ENCODE measurements at regions not wholly inside any gene's neighbourhood (a gene's known extent, or its start where the extent isn't known, plus 50 kb on each side); places are given as distances from the start of the nearest gene placed in this dataset.

GRCh38 chr4:32112891-32113290 lies 1392.7 kb downstream of the PCDH7 start:
- H3K27ac Mint-ChIP-seq, result no peak overlapping the region
- no peaks in the 10 kb centered on the region for H3K4me1 Mint-ChIP-seq (ENCODE audit: low read depth)
- H3K36me3 Mint-ChIP-seq (ENCODE audit: low read depth), result no peaks in the 10 kb centered on the region
- peaks cover 13% of the 10 kb centered on the region for H3K9me3 Mint-ChIP-seq
- H3K27me3 Mint-ChIP-seq (ENCODE audit: insufficient read depth), result no peaks in the 10 kb centered on the region
- H3K4me3 Mint-ChIP-seq, result no peak overlapping the region
- TF ChIP-seq, protein P1, sequence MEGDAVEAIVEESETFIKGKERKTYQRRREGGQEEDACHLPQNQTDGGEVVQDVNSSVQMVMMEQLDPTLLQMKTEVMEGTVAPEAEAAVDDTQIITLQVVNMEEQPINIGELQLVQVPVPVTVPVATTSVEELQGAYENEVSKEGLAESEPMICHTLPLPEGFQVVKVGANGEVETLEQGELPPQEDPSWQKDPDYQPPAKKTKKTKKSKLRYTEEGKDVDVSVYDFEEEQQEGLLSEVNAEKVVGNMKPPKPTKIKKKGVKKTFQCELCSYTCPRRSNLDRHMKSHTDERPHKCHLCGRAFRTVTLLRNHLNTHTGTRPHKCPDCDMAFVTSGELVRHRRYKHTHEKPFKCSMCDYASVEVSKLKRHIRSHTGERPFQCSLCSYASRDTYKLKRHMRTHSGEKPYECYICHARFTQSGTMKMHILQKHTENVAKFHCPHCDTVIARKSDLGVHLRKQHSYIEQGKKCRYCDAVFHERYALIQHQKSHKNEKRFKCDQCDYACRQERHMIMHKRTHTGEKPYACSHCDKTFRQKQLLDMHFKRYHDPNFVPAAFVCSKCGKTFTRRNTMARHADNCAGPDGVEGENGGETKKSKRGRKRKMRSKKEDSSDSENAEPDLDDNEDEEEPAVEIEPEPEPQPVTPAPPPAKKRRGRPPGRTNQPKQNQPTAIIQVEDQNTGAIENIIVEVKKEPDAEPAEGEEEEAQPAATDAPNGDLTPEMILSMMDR (IDR thresholded peaks at IDR 0.05), result no peak
- DNase-seq, result no peak

DNA sequence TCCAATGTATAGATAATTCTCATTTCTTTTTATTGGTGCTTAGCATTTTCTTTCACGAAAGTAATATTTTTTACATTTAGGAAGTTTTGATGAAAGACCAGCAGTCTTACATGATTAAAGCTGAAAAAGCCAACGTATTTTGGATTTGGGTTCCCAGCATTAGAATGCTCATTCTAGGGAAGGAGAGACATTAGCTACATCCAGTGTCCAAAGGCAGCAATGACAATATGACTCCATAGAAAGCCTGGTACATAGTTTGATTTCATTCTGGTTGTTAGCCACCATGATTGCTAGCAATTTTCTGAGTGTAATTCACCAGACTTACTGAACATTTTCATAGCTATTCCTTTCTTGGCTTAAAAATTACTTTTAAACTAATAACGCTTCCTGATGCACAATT lies 1397.5 kb downstream of the PCDH7 start:
- no peak overlapping the region for H3K4me3 Mint-ChIP-seq

GRCh38 chr4:32119907-32120306 lies 1399.7 kb downstream of the PCDH7 start:
- Mint-ChIP-seq H3K36me3 (ENCODE audit: low read depth) (no peaks in the 10 kb centered on the region; the same call in 1 of the 2 replicates), H3K4me1 (ENCODE audit: low read depth) (no peaks in the 10 kb centered on the region), H3K9me3 (peaks cover 38% of the 10 kb centered on the region), H3K4me3 (no peak overlapping the region), H3K27ac (no peak overlapping the region), H3K27me3 (ENCODE audit: insufficient read depth) (no peaks in the 10 kb centered on the region)
- DNase-seq, result no peak
- TF ChIP-seq, protein P1 (IDR thresholded peaks at IDR 0.05), result no peak

More for the DNA sequence above, 1397.5 kb downstream of the PCDH7 start:
- Mint-ChIP-seq H3K36me3 (ENCODE audit: low read depth) (no peaks in the 10 kb centered on the region; the same call in 1 of the 2 replicates), H3K27ac (no peak overlapping the region), H3K9me3 (peaks cover 25% of the 10 kb centered on the region), H3K4me1 (ENCODE audit: low read depth) (no peaks in the 10 kb centered on the region), H3K27me3 (ENCODE audit: insufficient read depth) (no peaks in the 10 kb centered on the region)
- no peak for DNase-seq
- TF ChIP-seq, protein P1 (IDR thresholded peaks at IDR 0.05), result no peak

DNA sequence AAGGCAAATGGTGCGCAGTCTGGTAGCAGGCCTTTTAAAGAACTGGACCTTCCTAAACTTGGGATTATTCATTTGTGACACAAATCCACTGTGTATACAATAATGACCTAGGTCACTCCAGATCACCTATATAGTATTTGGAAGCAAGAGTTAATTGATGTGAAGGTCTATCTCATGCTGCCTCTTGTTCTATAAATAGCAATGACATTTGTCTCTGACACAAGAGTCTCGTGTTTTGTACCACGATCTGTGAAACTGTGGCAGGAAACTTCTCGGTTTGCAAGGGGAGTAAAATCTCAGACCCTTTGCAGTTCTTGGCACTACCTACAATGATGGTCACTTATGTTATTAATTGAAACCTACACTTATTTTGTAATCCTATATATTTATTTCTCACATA lies 1408.4 kb downstream of the PCDH7 start:
- no peaks in the 10 kb centered on the region for H3K36me3 Mint-ChIP-seq (ENCODE audit: low read depth)
- H3K9me3 Mint-ChIP-seq, result peaks cover 28% of the 10 kb centered on the region

DNA sequence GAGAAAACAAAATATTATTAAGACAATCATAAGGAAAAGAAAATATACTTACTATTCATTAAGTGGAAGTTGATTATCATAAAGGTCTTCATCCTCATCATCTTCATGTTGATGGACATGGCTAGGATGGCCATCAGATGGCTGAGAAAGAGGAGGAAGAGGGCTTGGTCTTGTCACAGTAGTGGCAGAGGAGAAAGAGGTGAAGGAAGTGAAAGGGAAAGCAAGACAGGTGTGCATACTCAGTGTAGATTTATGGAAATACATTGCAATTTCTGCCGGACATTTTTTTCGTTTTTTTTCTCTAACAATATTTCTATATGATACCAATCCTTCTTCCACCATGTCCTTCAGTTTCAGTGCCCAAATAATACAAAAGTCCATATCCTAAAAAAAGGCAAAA lies 1409.8 kb downstream of the PCDH7 start:
- no peak overlapping the region for H3K4me3 Mint-ChIP-seq

More for the DNA sequence above, 1408.4 kb downstream of the PCDH7 start:
- no peaks in the 10 kb centered on the region for H3K27me3 Mint-ChIP-seq (ENCODE audit: insufficient read depth)
- no peak overlapping the region for H3K4me3 Mint-ChIP-seq
- no peak for DNase-seq
- TF ChIP-seq, protein P1 (IDR thresholded peaks at IDR 0.05), result no peak
- H3K4me1 Mint-ChIP-seq (ENCODE audit: low read depth), result no peaks in the 10 kb centered on the region
- H3K27ac Mint-ChIP-seq, result no peak overlapping the region

More for the DNA sequence above, 1409.8 kb downstream of the PCDH7 start:
- Mint-ChIP-seq H3K4me1 (ENCODE audit: low read depth) (no peaks in the 10 kb centered on the region), H3K27ac (no peak overlapping the region), H3K9me3 (peaks cover 23% of the 10 kb centered on the region), H3K36me3 (ENCODE audit: low read depth) (no peaks in the 10 kb centered on the region), H3K27me3 (ENCODE audit: insufficient read depth) (no peaks in the 10 kb centered on the region)
- TF ChIP-seq, protein P1 (IDR thresholded peaks at IDR 0.05), result no peak
- no peak for DNase-seq

Measured in HFFc6 (cell line).